GM19467 (cell line): ENCODE measurements at regions not wholly inside any gene's neighbourhood (a gene's known extent, or its start where the extent isn't known, plus 50 kb on each side); places are given as distances from the start of the nearest gene placed in this dataset.
A peak's percentile ranks its signal among the peaks of the same experiment; 100 is the strongest.

Experiments
- ATAC-seq: cut with Tn5 transposase; IDR thresholded peaks from one replicate; pipeline ENCODE4 v1.9.1; 2021; ENCODE audit warnings: mild to moderate bottlenecking, moderate library complexity; ENCODE audit not compliant: unreplicated experiment

DNA sequence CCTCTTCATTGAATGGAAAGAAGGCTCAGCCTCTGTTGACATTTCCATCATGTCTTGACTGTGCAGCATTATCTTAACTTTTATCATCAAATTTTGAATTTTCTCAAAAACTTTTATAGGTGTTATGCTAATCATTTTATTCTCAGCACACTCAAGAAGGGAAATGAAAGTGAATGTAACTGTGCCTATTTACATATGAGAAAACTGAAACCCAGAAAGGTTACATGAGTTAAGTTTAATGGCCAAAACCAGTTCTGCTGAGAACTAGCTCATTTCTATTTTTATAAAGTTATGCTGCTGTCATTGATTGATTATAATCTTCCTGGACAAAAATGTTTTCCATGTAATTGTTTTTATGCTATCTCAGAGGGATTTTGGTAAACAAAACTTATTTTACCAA is 618.8 kb upstream of the NRXN1 start:
- ATAC-seq, result peak; percentile 81

DNA sequence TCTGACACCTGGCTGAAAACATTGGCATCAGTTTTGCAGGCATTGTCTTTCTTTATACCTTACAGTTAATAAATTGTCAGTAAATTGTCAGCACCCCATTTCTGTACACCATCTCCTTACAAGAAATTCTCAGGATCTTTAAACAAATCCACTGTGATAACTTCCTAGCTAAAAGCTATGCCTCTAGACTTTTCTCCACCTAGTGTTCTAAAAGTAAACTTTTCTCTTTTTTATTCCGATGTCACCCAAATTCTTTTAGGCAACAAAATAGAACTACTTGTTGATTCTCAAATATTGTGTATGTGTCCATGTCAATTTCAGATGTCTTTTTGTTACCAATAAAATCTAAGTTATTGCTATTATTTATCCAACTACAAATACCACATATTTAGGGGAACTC is 617.4 kb upstream of the NRXN1 start:
- no peak for ATAC-seq

DNA sequence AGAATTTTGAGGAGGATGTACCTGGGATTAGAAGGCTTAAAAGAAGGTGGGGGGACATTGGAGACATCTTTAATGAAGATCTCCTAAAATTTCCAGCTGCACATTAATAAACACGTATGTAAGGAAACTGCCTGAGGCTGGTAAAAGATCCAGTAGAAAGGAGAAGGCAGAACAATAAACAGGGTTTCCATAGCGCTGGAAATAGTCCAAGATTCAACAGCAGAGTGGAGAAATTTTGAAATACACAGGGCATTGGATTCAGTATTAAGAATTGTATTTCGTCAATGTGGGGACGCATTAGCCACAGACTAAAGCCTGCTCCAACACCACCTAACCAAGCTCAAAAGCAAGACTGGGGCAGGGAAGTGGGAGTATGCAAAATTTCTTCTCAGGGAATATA is 606.9 kb upstream of the NRXN1 start:
- ATAC-seq, result no peak

DNA sequence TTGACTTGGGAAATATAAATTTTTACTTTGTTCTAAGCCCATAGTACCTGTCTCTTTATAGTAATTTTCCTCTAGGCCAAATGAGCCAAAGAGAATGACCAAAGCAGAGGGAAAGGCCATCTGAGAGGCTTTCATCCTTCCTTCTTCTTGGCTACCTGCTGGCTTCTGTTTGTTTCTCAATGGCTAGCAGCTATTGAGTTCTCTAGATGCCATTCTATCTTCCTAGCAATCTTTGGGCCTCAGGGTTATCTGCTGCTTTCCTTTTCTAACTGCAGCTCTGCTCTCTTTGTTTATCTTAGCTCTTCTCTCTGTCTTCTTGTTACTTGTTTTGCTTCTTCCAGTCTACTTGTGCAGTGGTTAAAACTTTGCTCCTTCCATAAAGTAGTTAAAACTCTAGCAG is 601.1 kb upstream of the NRXN1 start:
- no peak for ATAC-seq

DNA sequence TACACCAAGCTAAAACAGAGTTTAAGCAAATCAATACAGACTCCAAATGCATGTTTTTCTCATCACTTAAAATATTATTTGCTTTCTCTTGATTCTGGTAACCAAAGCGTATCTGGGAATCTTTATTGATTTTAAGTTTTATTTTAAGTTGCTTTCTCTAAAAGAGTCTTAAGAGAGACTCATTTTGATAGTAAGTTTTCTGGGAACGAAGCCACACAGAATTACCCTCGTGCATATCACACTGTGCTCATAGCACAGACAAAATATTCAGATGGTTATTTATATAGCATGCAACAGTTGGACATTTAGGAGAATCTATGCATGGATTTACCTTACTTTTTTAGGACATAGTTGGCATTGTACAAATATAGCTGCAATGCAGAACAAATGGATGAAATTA is 597.5 kb upstream of the NRXN1 start:
- ATAC-seq, result no peak

DNA sequence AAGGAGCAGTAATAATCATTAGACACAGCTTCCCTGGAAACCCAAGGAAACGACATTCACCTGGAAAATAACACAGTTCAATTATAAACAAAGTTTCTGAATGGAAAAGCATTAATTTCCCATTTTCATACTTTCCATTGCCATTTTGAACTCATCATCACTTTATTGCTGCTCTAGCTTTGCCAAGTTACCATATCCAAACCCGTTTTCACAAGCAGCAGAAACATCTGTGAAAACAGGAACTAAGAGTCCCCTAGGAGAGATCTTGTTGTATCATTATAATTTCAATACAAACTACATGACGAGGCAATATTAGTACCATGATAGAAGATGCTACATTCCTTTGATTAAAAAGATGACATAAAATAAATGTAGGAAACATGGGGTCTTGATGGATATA is 597.0 kb upstream of the NRXN1 start:
- ATAC-seq, result no peak

DNA sequence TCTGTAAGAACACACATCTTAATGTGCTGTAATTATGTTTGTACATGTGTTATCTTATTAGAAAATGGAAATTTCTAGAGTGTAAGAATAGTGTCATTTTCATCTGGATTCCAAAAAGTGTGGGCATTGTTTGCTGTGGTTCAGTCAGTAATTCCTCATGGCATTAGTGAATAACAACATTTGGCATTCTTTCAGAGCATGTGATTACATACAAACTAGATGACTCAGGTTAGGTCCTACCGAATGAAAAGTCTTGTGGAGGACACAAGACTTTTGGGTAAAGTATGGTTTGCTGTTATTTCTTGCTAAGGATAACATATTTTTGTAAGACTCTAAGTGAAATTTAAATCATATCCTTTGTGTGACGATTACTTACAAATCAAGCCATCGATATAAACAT is 593.1 kb upstream of the NRXN1 start:
- no peak for ATAC-seq

DNA sequence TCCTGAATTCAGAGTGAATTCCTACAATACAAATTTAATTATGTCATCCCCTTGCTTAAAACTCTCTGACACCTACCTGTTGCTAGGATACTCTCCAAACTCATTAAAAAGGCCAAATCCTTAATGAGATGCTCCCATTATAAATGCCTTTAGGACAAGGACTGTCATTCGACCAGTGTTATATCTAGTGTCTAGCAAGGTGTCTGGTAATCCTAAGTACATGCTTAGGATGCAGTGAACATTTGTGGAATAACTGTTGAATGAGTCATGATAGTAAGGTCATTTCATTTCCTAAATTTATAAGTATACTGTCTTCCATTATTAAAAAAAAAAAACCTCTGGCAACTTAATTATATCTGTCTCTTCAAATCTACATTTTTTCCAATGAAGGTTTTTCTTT is 588.9 kb upstream of the NRXN1 start:
- ATAC-seq, result no peak

DNA sequence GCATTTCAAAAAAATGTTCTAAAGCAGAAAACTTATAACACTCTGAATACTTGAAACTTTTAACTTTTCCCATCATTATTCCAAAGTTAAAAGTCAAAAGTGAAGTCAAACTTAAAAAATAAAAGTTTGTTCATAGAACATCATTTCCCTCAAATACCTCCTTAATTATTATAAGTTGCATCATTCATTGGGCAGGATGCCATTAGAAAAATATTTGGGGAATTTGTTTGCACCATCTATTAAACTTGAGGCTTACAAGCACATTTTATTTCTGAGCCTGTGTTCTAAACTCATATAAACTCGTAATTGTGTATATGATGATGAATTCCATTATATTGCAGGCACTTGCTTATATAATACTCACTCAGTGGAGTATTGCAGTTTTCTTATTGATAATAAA is 588.0 kb upstream of the NRXN1 start:
- no peak for ATAC-seq

DNA sequence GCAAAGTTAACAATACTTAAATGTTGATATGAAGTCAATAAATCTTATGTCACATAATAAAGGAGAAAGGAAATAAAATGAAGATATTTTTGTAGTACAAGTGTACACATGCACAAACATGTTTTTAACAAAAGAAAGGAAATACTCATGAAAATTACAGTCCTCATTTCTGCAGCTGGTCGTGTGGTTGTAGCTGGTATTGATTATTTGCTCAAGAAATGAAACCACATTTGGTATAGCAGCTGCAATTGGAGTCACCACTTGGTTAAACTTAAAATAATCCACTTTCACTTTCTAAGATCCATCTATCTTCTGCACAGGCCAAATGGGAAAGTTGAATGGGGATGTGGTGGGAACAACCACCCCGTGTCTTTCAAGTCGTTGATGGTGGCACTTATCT is 580.5 kb upstream of the NRXN1 start:
- ATAC-seq, result no peak

DNA sequence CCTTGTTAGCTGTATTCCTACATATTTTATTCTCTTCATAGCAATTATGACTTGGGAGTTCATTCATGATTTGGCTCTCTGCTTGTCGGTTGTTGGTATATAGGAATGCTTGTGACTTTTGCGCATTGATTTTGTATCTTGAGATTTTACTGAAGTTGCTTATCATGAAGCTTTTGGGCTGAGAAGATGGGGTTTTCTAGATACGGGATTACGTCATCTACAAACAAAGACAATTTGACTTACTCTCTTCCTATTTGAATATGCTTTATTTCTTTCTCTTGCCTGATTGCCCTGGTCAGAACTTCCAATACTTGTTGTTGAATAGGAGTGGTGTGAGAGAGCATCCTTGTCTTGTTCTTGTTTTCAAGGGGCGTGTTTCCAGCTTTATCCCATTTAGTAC is 569.8 kb upstream of the NRXN1 start:
- no peak for ATAC-seq

DNA sequence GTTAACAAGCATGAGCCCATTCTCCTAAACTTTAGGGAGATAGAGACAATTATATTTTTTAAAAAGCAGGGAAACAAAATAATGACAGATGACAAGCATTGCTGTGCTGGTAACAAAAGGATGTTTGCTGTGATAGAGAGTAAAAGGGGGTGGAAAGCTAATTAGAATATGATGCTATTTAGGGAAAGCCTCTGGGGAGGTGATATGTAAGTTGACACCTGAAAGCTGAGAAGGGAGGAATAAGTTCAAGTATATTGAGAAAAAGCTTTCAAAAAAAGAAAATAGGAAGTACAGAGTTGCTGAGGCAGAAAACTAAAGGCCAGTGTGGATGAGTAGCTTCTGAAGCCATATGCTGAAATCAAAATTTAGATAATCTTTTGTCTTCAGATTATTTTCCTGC is 565.2 kb upstream of the NRXN1 start:
- no peak for ATAC-seq

DNA sequence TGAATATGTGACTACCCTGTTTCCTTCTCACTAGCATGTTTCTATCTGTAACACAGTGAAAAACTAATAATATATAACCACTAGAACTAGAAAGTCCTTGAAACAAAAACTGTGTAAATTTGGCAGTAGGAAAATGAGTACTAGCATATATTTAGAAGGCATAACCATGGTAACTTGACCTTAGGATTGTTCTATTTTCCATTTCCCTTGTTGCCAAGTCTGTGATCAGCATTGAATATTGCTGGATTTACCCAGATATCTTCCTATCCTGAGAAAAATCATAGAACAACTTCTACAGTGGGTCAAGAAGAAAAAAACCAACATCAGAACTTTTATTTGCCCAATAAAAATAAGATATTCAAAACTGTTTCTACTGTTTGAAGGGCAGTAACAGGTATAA is 563.9 kb upstream of the NRXN1 start:
- ATAC-seq, result no peak

DNA sequence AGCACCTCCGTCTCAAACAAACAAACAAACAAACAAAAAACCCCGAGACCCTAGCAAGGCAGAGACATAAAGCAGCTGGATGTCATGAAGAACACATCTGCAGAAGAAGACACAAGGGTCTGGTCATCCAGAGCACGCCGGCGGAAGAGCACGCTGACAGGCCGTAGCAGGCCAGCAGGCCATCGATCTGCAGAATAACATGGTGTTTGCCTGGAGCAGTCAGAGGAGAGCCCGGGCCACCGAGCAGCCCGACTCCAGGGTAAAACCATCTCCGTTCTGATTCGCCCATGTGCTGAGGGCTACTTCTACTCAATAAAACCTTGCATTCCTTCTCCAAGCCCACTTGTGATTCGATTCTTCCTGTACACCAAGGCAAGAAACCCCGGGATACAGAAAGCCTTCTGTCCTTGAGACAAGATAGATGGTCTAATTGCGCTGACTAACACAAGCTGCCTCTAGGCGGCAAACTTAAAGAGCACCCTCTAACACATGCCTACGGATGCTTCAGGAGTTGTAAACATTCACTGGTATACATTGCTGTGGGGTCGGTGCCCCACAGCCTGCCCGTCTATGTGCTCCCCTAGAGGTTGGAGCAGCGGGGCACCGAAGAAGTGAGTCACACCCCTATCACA is 549.8 kb upstream of the NRXN1 start:
- no peak for ATAC-seq

DNA sequence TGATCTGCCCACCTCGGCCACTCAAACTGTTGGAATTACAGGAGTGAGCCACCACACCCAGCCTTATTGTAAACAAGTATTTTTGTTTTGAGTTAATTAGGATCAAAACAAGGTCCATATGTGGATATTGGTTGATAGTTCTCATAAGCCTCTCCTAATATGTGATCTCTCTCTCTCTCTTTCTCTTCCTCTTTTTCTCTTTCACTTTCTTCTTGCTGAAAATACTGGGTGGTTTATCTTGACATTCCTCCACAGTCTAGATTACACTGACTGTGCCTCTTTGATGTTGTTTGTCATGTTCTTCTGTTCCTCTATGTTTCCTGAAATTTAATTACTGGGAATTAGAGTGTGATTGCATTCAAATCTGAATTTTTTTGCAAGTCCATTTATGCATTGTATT is 547.5 kb upstream of the NRXN1 start:
- no peak for ATAC-seq

DNA sequence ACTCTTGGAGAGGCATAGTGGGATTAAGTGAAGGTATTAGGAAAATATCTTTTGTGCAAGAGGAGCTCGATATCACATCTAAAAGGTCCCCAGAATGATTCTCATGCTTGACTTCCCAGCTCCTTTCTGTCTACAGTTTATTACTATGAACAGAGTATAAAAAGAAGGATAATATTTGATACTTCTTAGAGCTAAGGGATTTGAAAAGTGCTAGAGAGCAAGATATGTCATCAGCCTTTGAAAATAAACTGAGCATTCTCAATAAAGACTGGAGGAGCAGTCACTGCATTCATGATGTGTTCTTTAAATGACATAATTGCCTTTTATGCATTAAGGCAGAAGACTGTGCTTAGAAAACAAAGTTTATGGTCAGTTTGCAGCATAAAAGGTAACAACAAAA is 543.2 kb upstream of the NRXN1 start:
- ATAC-seq, result no peak

DNA sequence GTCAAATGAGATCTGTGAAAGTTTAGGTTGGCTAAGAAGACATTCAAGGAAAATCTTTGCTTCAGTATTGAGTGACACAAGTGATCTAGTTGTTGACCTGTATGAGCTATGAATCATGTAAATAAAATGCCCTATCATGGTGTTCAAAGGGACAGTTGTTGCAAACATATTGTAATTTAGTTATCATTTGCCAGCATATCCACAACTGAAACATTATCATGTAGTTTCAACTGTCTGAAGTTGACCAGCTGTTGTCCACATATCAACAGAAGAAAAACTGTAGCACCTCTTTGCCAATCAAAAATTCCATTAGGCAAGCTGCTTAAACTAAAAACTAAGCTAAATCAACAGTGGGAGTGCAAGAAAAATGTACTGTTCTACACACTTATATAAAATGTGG is 527.1 kb upstream of the NRXN1 start:
- ATAC-seq, result no peak

DNA sequence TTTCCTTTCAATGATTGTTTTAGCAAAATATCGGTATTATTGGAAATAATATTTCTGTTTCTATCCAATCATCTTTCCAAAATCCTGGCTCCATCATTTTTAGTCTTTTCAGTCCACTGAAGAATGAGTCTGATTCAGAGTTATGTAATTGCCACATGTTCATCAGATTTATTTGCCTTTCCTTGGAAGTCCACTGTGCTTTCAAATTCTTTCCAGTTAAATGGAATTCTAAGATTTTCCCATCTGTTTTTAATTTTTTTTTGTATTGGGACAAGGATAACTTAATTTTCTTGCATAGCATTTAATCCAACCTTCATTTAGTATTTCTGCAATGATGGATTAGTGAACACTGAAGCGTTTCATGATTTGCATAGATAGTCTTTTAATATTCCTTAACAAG is 521.5 kb upstream of the NRXN1 start:
- ATAC-seq, result no peak

DNA sequence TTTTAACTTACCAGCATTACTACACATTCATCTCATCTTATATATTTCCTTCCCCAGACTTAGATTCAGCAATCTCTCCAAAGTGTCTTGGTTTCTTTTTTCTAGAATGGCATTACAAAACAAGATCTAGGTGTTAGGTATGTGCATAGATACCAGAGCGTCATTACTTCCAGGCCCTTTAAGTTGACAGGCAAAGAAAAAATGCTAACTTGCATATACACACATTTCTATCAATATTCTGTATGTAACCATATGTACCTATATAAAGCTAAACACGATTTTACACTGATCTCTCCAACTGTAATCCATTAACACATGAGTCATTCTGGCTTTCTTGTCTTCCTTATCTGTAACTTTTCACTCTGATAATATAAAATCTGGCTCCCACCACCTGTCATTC is 503.8 kb upstream of the NRXN1 start:
- ATAC-seq, result no peak

DNA sequence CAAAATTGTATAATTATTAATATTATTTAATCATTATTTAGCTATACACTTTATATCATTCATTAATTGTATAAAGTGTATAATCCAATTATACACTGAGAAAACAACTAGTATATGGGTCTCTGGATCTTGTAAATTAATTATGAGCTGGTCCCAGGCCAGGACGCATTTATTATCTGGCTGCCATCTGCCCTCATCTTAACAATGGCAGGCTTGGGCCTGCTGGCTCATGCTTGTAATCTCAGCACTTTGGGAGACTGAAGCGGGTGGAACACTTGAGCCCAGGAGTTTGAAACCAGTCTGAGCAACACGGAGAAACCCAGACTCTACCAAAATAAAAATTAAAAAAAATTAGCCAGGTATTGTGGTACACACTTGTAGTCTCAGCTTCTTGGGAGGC is 502.2 kb upstream of the NRXN1 start:
- no peak for ATAC-seq

DNA sequence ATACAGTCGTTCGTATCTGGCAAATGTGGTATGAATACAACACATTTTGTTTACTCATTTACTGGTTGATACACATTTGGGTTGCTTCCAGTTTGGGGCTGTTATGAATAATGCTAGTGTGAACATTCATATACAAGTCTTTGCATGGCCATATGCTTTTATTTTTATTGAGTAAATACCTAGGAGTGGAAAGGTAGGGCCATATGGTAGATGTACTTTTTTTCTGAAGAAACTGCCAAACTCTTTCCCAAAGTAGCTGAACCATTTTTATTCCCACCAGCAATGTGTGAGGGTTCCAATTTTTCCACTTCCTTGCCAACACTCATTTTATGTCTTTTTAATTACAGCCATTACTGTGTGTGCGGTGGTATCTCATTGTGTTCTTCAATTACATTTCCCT is 496.2 kb upstream of the NRXN1 start:
- no peak for ATAC-seq

DNA sequence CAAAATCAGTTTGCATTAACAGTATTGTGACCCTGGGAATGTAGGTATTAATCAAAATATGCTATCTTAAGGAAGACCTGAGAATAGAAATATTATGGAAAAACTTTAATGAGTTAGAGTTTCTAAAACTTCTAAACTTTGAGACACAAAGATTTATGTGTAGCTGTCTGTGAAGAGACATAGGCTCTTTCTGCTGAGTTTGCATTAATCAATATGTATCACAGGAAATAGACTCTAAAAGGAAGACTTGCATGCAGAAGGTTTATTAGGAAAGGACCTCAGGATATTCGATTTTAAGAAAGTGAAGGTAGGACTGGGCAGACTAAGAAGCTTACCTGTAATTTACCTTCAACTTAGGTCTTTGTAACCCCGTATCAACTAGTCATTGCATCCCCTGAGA is 494.8 kb upstream of the NRXN1 start:
- ATAC-seq, result no peak

DNA sequence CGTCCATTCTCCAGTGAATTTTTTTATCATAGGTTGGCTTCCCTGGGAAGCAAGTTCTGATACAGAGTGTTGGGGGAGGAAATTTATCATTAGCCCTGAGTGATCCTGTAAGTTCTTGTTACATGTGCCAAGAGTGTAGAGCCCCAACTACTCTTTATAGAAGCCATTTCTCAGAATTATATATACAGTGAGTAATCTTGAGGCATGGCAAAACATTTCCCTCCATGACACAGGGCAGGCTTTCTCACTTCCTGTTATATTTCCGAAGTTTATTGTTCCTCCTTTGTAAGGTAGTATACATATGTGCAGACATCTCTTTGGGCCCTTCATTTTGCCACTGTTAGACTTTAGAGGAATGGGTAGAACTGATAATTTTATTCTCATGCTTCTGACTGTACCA is 484.7 kb upstream of the NRXN1 start:
- ATAC-seq, result no peak

DNA sequence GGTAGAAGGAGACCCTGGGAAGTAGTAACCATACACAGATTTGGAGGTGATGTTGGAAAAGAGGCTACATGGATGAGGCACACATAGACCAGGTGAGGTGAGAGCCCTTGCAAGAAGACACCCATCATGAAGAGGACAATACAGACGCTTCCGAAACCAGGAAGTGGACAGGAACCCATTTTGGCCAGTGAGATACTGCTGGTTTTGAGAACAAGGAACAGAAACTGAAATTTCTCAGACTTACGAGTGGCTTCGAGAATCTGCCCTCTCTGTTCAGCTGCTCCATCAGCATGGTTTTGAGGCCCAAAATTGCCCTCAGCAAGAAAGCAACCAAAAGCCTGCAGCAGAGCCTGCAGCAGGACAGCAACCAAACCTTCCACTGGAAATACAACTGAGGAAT is 479.1 kb upstream of the NRXN1 start:
- peak; percentile 89 for ATAC-seq
